ENCODE measurements at regions not wholly inside any gene's neighbourhood (a gene's known extent, or its start where the extent isn't known, plus 50 kb on each side); places are given as distances from the start of the nearest gene placed in this dataset.
"Not testable (repeated sequence)": the region's sequence is repeated elsewhere in the genome, so short reads cannot be mapped to it uniquely, and the experiment has no call there.

DNA sequence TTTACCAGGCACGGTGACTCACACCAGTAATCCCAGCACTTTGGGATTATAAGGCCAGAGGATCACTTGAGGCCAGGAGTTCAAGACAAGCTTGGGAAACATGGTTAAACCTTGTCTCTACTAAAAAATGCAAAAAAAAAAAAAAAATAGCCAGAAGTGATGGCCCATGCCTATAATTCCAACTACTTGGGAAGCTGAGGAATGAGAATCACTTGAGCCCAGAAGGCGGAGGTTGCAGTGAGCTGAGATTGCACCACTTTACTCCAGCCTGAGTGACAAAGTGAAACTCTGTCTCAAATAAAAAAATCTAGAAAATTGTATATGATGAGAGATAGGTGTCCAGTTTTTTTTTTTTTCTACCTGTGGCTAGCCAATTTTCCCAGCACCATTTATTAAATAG, 578.2 kb downstream of the ANKRD7 start:
- DNase-seq (ENCODE audit: low spot score): no peak

DNA sequence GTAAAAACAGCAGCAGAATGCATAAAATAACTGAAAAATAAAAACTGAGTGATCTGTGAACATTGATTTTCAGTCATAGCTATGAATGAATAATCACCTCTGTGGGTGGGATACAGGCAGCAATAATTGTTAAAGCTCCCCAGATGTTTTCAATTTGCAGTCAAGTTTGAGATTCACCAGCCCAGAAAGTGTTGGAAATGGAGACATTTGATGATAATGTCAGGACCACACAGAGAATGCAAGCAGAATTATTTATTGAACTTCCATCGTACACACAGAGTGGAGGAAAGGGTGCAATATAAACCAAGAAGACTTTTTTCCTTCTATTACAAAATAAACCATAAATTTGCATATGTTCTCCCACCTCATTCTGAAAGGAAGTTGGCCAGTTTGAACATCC, 601.7 kb downstream of the ANKRD7 start:
- DNase-seq (ENCODE audit: low spot score): no peak

DNA sequence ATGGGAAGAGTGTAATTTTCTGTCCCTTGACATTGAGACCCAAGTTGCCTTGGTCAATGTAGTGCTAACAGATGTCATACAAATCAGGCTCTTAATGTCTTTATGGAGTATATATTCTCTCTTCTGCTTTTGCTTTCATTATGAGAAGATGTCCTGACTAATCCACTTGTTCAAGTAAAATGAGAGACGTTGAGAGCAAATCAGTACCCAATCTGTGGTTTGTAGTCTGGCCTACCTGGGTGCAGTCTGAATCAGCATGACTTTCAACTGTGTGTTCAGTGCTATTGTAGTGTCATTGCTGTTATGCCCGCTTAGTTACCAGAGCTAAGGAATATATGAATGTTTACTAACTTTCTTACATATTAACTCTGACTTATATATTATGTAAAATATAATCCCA, 612.4 kb downstream of the ANKRD7 start:
- DNase-seq (ENCODE audit: low spot score): no peak

DNA sequence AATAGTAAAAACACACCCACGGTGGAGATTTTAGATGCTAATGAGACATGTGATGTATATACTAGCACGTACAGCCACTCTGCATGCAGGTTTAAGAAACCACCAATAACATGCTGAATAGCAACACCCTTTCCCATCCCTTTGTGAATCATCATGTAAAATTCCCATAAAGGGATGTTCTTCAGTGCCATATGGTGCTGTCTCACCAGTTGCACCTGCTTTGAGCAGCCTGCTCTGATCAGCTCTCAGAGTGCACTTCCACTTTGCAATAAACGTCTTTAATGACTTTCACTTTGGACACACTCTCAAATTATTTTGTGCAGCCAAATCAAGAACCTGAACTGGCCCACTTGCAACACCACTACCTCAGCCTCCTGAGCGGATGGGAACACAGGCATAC, 615.0 kb downstream of the ANKRD7 start:
- DNase-seq (ENCODE audit: low spot score): no peak

DNA sequence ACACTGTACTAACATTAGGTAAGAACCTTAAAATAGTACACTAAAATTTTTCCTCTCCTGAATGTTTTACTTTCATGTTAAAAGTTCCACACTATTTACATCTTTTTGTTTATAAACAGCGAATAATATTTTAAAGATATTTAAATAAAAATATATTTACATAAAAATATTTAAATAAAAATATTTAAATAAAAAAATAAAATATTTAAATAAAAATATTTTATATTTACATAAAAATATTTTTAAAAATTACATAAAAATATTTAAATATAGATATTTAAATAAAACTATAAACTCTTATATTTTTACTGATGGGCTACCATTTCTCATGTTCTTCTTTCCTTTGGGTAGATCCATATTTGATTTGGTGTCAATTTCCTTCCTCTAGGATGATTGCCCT, 619.0 kb downstream of the ANKRD7 start:
- DNase-seq (ENCODE audit: low spot score): no peak

DNA sequence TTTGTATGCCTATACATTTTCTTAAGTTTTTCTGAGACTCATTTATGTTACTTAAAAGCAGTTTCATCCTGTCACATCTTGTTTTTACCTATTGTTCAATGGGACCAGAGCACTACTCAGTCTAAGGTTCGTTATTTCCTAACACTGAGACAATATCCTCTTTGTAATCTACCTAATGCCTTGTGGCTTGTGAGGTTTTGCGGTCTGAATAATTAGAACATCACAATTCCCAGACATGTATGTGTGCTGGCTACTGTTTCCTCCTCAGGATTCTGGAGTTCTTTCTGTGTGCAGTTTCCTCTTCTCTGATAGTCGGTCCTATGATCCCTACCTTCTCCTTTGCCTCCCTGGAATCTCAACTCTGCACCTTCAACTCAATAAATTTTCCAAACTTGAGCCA, 620.2 kb downstream of the ANKRD7 start:
- DNase-seq (ENCODE audit: low spot score): no peak

DNA sequence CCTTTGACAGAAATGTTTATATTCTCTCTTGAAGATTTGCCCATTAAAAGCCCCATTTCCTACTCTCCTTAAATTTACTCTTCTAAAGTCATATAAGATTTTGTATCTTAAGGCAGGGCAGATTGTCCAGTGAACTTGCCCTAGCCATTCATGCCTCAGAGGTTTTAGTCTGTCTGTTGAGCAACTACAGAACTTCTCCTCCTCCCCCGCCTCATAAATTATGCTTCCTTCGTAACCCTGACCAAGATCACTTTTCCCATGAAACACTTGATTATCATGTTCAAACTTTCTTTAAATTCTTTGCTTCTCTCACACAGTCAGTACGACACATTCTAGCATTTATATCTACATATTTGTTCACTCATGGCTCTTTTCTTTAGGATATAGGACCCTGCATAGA, 621.3 kb downstream of the ANKRD7 start:
- DNase-seq (ENCODE audit: low spot score): no peak

DNA sequence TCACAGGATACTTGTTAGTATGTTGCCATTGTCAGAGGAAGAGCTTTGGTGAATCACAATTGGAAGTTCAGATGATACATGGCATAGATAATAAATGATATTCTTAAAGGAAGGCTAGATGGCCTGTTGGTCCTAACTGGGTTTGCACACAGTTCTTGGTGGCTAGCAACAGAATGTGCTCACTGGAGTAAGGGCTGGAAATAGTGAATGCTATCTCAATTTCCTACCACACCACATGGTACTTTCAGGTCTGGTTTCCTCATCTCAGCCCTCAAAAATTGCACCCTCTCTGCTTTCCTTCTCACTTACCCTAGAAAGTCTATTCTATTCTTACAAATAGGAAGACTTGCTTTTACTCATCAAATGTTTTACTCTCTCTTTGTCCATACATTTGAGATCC, 622.5 kb downstream of the ANKRD7 start:
- no peak for DNase-seq (ENCODE audit: low spot score)

DNA sequence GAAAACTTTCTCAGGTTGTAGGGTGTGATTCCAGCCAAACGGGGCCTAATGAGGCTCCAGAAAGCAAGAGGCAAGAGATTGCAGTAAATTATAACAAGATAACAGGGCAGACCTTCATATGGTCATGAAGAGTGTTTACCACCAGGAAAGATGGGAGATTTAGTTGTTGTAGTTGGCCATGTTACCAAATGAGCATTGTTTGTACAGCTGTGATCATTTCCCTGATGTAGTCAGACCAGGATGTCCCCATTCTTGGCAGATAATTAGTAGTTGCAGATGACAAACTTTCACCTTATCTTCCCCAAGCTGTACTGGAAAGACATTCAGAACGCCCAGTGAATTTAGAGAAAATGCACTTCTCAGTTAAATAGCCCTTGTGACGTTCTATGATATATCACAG, 630.8 kb downstream of the ANKRD7 start:
- DNase-seq (ENCODE audit: low spot score): no peak

DNA sequence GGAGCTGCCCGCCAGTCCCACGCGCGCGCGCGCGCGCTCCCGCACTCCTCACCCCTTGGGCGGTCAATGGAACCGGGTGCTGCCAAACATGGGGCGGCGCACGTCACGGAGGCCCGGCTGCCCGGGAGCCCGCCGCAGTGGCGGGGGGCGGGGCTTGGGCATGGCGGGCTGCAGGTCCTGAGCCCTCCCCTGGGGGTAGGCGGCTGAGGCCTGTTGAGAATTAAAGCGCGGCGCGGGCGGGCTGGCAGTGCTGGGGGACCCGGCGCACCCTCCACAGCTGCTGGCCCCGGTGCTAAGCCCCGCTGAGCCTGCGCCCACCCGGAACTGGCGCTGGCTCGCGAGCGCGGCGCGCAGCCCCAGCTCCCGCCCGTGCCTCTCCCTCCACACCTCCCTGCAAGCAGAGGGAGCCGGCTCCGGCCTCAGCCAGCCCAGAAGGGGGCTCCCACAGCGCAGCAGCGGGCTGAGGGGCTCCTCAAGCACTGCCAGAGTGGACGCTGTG, 634.2 kb downstream of the ANKRD7 start:
- DNase-seq (ENCODE audit: low spot score): no peak

DNA sequence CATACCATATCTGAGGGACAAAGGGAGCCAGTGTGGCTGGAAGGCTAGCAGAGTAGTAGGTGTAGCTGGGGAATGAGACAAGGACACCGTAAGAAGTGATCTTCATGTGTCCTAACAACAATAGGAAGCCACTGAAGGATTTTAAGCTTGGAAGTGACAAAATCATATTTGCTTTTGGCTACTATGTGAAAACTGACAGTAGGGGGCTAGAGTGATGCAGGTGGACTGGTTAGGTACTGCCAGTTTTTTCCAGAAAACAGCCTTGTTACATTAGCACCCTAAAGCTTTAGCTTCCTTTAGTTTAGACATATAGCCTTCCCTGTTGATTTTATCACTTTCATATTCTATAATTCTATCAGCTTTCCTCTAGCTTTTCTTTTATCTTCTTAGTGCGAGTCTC, 637.1 kb downstream of the ANKRD7 start:
- no peak for DNase-seq (ENCODE audit: low spot score)

DNA sequence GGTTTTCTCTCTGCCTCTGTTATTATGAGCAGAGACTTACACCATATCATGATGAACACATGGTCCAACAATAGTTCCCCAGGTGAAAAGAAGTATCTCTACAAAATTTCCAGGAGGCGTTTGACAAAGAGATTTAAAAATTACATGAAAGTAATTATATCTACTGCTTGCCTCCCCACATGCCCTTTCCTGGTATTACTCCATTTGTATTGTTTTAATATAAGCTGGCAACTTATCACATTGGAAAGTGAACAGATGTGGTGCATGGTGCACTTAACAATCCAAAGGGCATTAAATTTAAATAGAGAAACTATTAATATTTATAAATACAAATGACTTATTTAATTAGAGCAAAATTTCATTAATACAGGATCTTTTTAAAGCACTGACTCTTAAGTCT, 638.2 kb downstream of the ANKRD7 start:
- no peak for DNase-seq (ENCODE audit: low spot score)

DNA sequence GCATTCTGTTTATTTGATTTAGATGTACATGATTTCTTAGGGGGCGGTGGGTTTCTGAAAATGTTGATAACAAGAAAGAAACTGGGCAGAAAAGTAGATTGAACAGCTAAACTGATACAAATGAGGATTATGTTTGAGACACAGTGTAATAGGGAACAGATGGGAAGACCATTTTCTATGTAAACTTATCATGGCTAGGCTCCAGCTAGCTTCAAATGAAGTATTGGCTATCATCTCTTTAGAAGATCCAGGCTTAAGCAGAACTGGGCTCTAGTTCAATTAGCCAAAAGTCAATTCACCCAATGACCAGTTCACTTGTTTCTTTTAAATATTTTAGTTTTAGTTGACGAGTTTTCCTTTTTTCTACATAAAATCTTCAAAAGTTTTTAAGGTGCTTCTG, 639.5 kb downstream of the ANKRD7 start:
- DNase-seq (ENCODE audit: low spot score): no peak

DNA sequence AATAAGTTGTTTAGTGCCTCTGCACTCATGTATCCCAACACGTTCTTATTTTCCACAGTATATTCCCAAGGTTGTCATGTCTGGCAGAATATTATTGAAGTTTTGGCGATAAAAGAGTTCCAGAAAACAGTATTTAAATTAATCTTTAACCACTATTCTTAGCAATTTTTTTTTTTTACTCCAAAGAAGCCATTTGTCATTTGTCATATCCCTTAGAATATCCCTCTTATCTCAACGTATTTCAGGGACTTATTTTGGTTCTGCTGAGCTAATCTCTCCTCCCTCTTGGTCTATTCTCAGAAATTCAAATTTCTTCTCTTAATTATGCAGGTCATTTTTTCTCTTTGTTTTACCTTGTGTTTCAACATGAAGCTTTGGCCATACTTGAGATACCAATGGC, 643.4 kb downstream of the ANKRD7 start:
- no peak for DNase-seq (ENCODE audit: low spot score)

DNA sequence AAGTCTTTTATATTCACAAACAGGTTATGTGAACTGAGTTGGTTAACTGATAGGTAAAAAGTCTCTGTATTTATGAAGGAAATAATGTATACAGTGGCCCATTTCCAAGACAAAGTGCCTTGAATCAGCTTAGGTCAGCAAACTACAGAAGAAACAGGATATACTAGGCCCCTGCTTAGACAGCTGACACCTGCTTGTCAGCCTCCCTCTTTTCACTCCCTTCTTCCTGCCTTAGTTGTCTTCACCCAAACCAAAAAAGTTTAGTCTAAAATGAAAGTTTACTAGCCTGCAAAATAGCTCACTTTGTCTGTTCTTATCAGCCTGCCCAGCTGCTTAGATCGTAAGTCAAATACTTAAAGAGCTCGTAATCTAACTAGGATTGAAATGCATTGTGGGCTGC, 644.6 kb downstream of the ANKRD7 start:
- DNase-seq (ENCODE audit: low spot score): not testable (repeated sequence)

DNA sequence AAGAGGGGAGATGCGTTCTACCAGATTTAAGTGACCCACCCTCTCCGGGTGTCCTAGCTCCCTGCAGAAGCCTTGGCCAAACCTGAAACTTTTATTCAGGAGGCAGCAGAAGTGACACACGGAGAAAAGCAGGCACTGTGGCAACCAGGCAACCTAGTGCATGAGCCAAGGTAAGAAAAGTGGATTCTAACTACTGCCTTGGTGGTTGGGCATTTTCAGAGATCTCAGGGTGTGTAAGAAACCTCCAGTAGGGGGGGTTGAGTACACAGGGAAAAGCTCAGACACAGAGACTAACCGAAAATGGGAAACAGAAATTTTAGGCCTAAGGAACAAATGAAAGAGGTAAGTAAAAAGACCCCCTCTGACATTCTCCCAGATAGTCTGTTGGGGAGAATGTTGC, 645.7 kb downstream of the ANKRD7 start:
- DNase-seq (ENCODE audit: low spot score): no peak

DNA sequence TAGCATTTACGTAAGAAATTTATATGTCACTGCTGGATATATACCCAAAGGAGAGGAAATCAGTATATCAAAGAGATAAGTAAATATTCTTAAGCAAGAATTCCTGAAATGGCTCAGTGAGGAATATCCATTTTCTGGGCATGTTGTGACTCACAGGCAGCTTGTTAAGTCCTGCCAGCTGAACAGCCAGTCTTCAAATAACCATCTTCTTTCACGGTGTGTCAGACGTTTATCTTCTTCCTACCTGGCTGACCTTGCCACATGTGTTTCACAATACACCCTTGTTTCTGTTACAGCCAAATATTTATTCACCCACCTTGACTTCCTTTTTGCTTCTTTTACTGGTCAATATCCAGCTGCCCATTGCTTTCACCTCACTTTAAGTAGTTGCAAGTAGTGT, 648.1 kb downstream of the ANKRD7 start:
- no peak for DNase-seq (ENCODE audit: low spot score)

DNA sequence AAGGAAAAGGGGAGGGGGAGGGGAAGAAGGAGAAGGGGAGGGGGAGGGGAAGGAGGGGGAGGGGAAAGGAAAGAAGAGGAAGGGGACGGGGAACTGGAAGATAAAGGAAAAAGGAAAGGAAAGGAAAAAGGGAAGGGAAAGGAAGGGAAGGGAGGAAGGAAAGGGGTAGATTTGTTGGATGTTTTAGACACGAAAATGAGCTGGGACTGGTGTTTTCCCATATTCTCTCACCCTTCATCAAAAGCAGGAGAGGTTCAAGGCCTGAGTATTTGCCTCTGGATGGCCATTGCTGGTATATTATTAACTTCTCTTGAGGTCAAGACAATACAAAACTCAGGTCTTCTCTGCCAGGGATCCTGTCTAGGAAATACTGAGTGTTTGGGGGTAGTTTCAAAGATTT, 652.7 kb downstream of the ANKRD7 start:
- DNase-seq (ENCODE audit: low spot score): no peak

DNA sequence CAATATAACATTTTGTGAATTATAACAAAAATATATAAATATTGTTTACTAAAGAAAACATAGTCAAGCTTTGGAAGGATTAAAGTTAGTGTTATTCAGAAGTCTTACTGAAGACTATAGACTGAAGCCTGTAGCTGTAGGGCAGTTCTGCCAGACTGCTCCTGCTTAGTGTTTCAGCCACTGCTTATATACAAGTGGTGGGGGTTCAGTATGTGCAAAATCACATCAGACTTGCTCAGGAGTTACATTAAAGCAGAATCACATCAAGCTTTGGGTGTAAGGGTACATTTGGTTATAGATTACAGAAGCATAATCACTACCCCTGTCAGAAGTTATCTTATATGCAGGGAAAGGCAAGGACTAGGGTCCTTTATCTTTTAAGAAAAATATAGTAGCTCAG, 653.8 kb downstream of the ANKRD7 start:
- no peak for DNase-seq (ENCODE audit: low spot score)

DNA sequence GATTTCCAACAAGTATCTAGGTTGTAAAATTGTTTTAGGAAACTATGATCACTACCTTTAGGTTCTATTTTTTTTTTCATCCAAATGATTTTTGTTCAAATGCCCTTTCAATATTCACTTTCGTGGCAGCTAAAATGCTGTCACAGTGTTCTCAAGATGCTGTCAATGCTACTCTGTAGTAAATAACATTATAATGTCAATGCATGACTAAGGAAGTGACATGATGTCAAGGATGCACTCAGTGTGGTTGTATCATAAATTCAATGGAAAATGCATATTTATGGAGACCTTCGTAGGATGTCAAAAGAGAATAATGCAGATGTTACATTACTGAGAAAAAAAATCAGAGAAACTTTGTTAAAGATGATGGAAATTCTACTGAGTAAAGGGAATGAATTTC, 673.8 kb downstream of the ANKRD7 start:
- no peak for DNase-seq (ENCODE audit: low spot score)

DNA sequence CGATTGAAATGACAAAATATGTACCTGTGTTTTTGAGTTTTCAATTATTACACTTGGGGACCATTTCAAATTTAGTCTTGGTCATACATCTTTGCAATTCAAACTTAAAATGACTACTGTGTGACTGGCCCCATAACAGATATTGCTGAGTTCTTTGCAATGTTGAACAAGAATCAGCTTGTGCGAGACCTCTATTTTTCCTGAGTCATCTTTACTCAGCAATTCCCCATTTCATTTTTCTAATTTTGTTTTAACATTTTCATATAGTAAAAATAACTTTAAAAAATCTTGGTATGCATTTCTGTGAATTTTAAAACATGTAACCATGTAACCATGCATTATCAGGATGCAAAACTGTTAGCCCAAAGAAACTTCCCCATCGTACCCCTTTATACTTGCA, 678.1 kb downstream of the ANKRD7 start:
- no peak for DNase-seq (ENCODE audit: low spot score)

DNA sequence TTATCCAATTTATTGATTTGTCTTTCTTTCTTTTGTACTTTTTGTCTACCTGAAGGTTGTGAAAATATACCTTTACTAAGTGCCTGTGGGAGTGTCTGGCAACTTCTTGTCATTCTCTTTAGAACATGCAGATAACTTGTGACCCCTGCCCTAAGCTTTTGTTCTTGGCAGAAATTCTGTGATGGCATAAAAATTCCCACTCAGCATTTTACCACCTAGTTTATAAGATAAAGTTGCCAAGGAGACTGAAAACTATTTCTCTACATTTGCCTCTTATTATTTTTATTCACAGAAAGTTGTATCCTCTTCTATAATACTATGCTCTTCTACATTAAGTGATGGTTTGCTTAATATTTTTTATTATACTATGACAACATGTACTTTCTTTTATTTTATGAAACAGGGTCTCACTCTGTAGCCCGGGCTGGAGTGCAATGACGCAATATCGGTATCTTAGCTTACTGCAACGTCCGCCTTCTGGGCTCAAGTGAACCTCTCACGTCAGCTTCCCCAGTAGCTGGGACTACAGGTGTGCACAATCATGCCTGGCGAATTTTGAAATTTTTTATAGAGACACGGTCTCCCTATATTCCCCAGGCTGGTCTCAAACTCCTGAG, 683.5 kb downstream of the ANKRD7 start:
- no peak for DNase-seq (ENCODE audit: low spot score)

DNA sequence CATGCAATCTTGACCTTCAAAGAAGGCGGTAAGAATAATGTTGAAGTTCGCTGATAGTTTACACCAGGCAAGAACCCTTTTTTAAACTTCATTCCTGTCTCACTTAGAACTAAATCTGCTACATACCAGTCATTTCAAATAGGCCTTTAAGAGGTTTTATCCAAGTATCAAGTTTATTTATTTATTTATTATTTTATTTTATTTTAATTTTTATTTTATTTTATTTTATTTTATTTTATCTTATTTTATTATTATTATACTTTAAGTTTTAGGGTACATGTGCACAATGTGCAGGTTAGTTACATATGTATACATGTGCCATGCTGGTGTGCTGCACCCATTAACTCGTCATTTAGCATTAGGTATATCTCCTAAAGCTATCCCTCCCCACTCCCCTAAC, 691.6 kb downstream of the ANKRD7 start:
- not testable (repeated sequence) for DNase-seq (ENCODE audit: low spot score)

DNA sequence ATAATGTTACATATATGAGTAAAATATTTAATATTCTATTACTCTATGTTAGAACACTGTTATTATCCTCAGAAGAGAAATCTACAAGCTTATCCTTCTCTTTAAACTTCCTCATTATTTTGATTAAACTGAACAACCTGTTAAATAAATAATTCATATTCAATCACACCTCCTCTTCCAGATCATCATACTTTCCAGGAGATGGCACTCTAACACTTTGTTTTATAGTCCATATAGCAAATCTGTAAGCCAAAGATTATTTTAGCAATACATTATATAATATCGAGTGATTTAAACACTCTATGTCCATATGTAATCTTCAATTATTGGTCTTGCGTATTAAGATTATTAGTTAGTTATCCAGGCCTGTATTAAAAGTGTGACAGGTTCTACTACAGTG, 694.1 kb downstream of the ANKRD7 start:
- no peak for DNase-seq (ENCODE audit: low spot score)

DNA sequence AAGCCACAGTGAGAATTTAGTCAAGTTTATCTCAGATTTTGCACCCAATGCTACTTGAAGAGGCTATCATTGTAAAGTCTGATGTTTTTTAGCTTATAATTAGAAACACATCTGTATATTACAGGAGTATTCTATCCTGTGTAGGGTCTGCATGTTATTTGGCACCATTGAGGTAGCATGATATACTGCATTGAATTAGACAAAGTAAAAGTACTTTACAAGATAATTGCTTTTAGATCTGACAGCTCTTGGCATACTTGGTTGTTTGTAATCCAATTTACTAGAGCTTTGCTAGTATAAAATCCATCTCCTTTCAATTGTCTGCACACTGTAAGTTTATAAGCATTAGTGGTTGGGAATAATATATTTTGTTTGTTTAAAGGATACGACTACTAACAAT, 714.3 kb downstream of the ANKRD7 start:
- no peak for DNase-seq (ENCODE audit: low spot score)
